Stomach (tissue), 8 donors: ENCODE measurements at regions not wholly inside any gene's neighbourhood (a gene's known extent, or its start where the extent isn't known, plus 50 kb on each side); places are given as distances from the start of the nearest gene placed in this dataset.

Source experiments
- DNase-seq, 2 donors: peaks; one replicate each; pipeline versions ENCODE4 v3.0.0 to v3.0.0-alpha.2; 2013 to 2019
- H3K27ac ChIP-seq, 5 donors: fragments of 200-600 bp in 4 of 5; sonication (generic) in 4 of 5; one replicate each; pipeline ENCODE4 v1.5.1; 2013 to 2019; ENCODE audit warnings: mild to moderate bottlenecking in 1 of 5, moderate library complexity in 1 of 5
- H3K27me3 ChIP-seq, 3 donors: fragments of 200-600 bp; sonication (generic); one replicate each; pipeline ENCODE4 v1.5.1; 2017 to 2019; ENCODE audit warnings: mixed run types in 1 of 3
- H3K36me3 ChIP-seq, 4 donors: fragments of 200-600 bp; sonication (generic); 1 replicate in 3 of 4; 2 replicates in 1 of 4; pipeline ENCODE4 v1.5.1; 2016 to 2019
- H3K4me1 ChIP-seq, 4 donors: fragments of 200-600 bp; sonication (generic); one replicate each; pipeline ENCODE4 v1.5.1; 2016 to 2019
- H3K4me3 ChIP-seq, 4 donors: fragments of 200-600 bp; sonication (generic) in 3 of 4; one replicate each; pipeline ENCODE4 v1.5.1; 2016 to 2019; ENCODE audit warnings: mild to moderate bottlenecking in 1 of 4
- H3K9me3 ChIP-seq, 4 donors: fragments of 200-600 bp; sonication (generic); one replicate each; pipeline ENCODE4 v1.5.1; 2016 to 2019
- EP300 ChIP-seq: sonication (generic); formaldehyde crosslinking; IDR thresholded peaks from one replicate; pipeline ENCODE4 v1.6.1; 2017; ENCODE audit warnings: antibody characterized with exemption
- POLR2A ChIP-seq, 4 donors: fragments of 450-650 bp; IDR thresholded peaks; one replicate each; pipeline ENCODE4 v1.6.1; 2016; ENCODE audit warnings: antibody characterized with exemption in 4 of 4, control low read depth in 2 of 4, mild to moderate bottlenecking in 1 of 4, moderate library complexity in 1 of 4
- POLR2AphosphoS5 ChIP-seq, 3 donors: sonication (generic); formaldehyde crosslinking; IDR thresholded peaks; one replicate each; pipeline ENCODE4 v1.6.1; 2016; ENCODE audit warnings: antibody characterized with exemption in 3 of 3
- WGBS, 5 donors: extraction: QIAGEN DNeasy Blood & Tissue Kit in 3 of 5; methylation state at CpG; one replicate each; pipeline versions ENCODE4 v1.1.5 to v1.1.7; 2013 to 2018; 5-methylcytosine and 5-hydroxymethylcytosine counted together
- intact Hi-C: fragments of 100-400 bp; cut with DNase I; formaldehyde crosslinking; loops from one replicate; pipeline ENCODE4 v1.15.1; 2023; ENCODE audit warnings: low total_unique reads
- TF ChIP-seq, protein P1 (sequence below), 7 experiments: fragments of 450-650 bp in 4 of 7; fragments of 200-600 bp in 3 of 7; sonication (generic) in 3 of 7; IDR thresholded peaks; one replicate each; pipeline ENCODE4 v1.5.1; 2016 to 2019; ENCODE audit warnings: antibody characterized with exemption in 7 of 7, control low read depth in 2 of 7, mild to moderate bottlenecking in 1 of 7
- donor health status: healthy with polysubstance abuse.
- donor health status: Bipolar disorder and iron deficiency.
- donor health status: healthy.

DNA sequence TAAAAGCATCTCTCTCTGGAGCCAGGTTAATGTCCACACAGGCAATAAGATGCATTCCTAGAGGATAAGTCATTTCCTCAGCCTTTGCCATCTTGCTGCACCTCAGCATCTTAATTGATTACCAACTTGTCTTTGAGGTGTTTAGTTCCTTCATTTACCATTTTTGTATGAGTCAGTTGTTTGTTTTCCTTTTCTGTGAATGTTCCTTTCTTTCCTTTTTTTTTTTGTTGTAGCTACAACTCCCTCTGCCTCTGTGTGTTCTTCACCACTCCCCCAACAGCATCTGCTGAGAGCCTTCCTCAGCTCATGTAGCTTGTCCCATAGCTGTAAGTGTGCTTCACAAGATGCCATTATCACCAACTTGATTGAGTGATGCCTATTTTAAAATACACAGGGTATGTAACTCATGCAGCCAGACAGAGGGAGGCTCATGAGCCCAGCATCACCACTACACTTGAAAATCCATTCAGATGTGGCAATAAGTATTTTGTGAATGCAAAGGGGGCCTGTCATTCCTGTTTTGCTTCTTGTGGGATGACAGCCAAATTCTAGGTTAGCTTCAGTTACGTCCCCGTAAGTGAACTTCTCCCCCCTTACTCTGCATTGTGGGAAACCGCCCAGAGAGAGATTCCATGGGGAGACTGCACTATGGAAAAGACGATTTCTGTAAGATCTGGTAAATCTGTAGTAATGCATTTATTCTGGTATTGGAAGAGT is 315.9 kb upstream of the ZEB2 start:
- Histone ChIP-seq H3K9me3 (no peaks in the 10 kb centered on the region), H3K4me3 (no peak overlapping the region), H3K36me3 (no peaks in the 10 kb centered on the region), H3K27me3 (no peaks in the 10 kb centered on the region), H3K4me1 (peaks cover 0 to 11% (median 0%) of the 10 kb centered on the region in 4 donors), H3K27ac (no peak overlapping the region)
- WGBS, 5 donors: 68 to 82% (median 70%) methylated on average over 4 of the region's 4 CpGs
- TF ChIP-seq, protein P1, sequence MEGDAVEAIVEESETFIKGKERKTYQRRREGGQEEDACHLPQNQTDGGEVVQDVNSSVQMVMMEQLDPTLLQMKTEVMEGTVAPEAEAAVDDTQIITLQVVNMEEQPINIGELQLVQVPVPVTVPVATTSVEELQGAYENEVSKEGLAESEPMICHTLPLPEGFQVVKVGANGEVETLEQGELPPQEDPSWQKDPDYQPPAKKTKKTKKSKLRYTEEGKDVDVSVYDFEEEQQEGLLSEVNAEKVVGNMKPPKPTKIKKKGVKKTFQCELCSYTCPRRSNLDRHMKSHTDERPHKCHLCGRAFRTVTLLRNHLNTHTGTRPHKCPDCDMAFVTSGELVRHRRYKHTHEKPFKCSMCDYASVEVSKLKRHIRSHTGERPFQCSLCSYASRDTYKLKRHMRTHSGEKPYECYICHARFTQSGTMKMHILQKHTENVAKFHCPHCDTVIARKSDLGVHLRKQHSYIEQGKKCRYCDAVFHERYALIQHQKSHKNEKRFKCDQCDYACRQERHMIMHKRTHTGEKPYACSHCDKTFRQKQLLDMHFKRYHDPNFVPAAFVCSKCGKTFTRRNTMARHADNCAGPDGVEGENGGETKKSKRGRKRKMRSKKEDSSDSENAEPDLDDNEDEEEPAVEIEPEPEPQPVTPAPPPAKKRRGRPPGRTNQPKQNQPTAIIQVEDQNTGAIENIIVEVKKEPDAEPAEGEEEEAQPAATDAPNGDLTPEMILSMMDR (IDR thresholded peaks at IDR 0.05): no peak
- TF ChIP-seq EP300 (no peak), POLR2AphosphoS5 (IDR thresholded peaks at IDR 0.05) (no peak), POLR2A (IDR thresholded peaks at IDR 0.05) (no peak)
- DNase-seq: no peak
- intact Hi-C loops: no loop called here

DNA sequence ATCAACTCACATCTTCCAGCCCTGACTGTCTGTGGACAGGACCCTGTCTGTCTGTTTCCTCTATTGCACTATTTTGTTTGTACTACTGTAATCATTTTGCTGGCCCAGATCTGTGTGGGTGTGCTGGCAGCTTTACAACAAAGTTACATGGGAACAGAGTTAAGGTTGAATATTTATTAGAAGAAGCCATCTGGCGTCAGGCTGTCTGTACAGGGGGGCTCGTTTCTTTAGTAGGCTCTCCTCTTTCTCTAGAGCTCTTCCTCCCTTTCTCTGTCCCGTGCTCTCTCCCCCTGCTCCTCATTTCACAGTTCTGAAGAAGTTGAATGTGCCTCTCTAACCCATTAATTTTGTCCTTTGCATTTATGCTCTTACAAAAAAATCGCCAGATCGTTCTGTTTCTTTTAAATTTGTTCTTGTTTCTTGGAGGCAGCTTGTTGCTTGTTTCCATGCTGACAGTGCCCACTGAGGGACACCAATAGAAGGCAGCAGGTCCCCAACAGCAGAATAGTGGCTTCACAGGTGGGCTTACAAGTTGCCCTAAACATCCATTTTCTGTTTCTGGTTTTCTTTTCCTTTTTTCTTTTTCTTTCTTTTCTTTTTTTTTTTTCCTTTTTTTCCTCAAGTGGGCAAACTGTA is 315.2 kb upstream of the ZEB2 start:
- Histone ChIP-seq H3K27ac (no peak overlapping the region), H3K27me3 (no peaks in the 10 kb centered on the region), H3K4me1 (peaks cover 0 to 11% (median 0%) of the 10 kb centered on the region in 4 donors), H3K9me3 (no peaks in the 10 kb centered on the region), H3K4me3 (no peak overlapping the region), H3K36me3 (no peaks in the 10 kb centered on the region)
- TF ChIP-seq POLR2AphosphoS5 (IDR thresholded peaks at IDR 0.05) (no peak), EP300 (no peak), POLR2A (IDR thresholded peaks at IDR 0.05) (no peak)
- TF ChIP-seq, protein P1 (IDR thresholded peaks at IDR 0.05): no peak
- intact Hi-C loops: no loop called here
- DNase-seq: peak in 1 of 2 donors; percentile 64
- 29 to 49% (median 43%) methylated on average over 5 of the region's 5 CpGs for WGBS, 5 donors

DNA sequence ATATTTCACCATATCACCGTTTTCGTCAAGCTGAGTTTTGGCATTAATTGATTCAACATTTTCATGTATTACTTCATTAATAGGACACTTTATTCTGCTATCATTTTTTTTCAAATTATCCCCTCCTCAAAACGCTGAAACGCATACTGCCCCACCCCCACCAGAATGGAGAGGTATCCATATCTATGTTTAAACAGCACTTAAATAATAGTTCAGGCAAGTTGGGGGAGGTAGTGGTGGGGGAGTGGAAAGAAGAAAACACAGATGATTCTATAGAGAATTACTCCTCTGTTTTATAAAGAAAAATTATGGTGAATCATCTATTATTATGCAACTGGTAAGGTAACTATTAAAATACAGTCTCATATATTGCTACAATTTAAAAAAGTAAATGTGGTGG is 314.4 kb upstream of the ZEB2 start:
- Histone ChIP-seq H3K27me3 (no peaks in the 10 kb centered on the region), H3K9me3 (no peaks in the 10 kb centered on the region), H3K4me3 (no peak overlapping the region), H3K27ac (no peak overlapping the region), H3K4me1 (peaks cover 0 to 11% (median 0%) of the 10 kb centered on the region in 4 donors), H3K36me3 (no peaks in the 10 kb centered on the region)
- intact Hi-C loops: no loop called here
- 54 to 69% (median 56%) methylated on average over 4 of the region's 4 CpGs for WGBS, 5 donors
- TF ChIP-seq, protein P1 (IDR thresholded peaks at IDR 0.05): no peak
- TF ChIP-seq EP300: no peak
- TF ChIP-seq POLR2AphosphoS5 (IDR thresholded peaks at IDR 0.05): no peak
- no peak for TF ChIP-seq POLR2A (IDR thresholded peaks at IDR 0.05)
- DNase-seq: no peak

DNA sequence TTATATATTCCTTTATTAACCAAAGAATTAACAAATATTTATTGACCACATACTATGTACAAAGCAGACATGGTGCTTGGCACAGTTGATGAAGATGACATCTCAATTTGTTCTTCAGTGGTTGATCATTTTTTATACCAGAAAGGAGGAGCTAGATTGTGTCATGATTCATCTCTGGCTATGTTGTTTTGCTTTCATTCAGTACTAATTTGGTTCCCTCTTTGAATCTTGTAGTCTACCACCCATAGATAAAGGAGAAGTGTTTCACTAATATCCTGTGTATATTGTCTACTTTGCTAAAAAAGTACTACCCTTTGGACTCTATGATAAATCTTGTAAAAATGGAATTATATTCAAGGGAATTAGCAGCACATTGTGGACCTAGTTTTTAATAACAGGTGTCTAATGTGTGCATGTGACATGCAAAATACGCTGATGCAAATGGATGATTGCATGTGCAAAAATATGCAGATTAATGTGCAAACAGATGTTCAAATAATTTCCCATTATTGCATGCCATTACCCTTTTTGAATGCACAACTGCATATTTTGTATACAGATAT is 313.2 kb upstream of the ZEB2 start:
- 91 to 97% (median 95%) methylated on average over 1 of the region's 1 CpG for WGBS, 5 donors
- intact Hi-C loops: no loop called here
- Histone ChIP-seq H3K36me3 (no peaks in the 10 kb centered on the region), H3K4me1 (peaks cover 0 to 11% (median 0%) of the 10 kb centered on the region in 4 donors), H3K9me3 (no peaks in the 10 kb centered on the region), H3K27ac (no peak overlapping the region), H3K4me3 (no peak overlapping the region), H3K27me3 (no peaks in the 10 kb centered on the region)
- no peak for TF ChIP-seq POLR2A (IDR thresholded peaks at IDR 0.05)
- TF ChIP-seq EP300: no peak
- TF ChIP-seq, protein P1 (IDR thresholded peaks at IDR 0.05): no peak
- no peak for TF ChIP-seq POLR2AphosphoS5 (IDR thresholded peaks at IDR 0.05)
- no peak for DNase-seq
